ENCODE measurements at regions not wholly inside any gene's neighbourhood (a gene's known extent, or its start where the extent isn't known, plus 50 kb on each side); places are given as distances from the start of the nearest gene placed in this dataset.

- Histone ChIP-seq H3K4me2 (ENCODE audit: insufficient read depth in 1 of 2, low read depth in 2 of 2, low read length in 2 of 2) (no peak overlapping the region), H3K4me3 (ENCODE audit: extremely low read depth in 1 of 4, insufficient read depth in 2 of 4, low read depth in 3 of 4, low read length in 4 of 4) (no peak overlapping the region), H3K27ac (ENCODE audit: low read depth, low read length) (no peak overlapping the region), H3K4me1 (replicated peaks in 1 of 4; ENCODE audit: control insufficient read depth in 3 of 4, insufficient read depth in 4 of 4, low read length in 3 of 4) (no peaks in the 10 kb centered on the region), H3K27me3 (replicated peaks in 1 of 4; ENCODE audit: control insufficient read depth in 3 of 4, extremely low read depth in 1 of 4, insufficient read depth in 3 of 4, low read length in 3 of 4) (no peaks in the 10 kb centered on the region), H3K23ac (ENCODE audit: insufficient read length) (no peak overlapping the region), H4K8ac (ENCODE audit: extremely low read depth, insufficient read depth, low read length) (no peak overlapping the region), H3K14ac (ENCODE audit: insufficient read length) (no peak overlapping the region), H2BK5ac (ENCODE audit: low read depth, low read length) (no peak overlapping the region), H3K36me3 (ENCODE audit: control insufficient read depth in 2 of 4, insufficient read depth in 4 of 4, low read length in 3 of 4) (no peaks in the 10 kb centered on the region), H4K20me1 (replicated peaks in 1 of 2; ENCODE audit: control insufficient read depth in 1 of 2, insufficient read depth in 2 of 2, low read length in 2 of 2) (no peaks in the 10 kb centered on the region), H2BK15ac (ENCODE audit: low read length) (no peak overlapping the region), H3K56ac (replicated peaks; ENCODE audit: insufficient read length, low read depth, low read length) (no peak overlapping the region), H2BK120ac (replicated peaks; ENCODE audit: low read depth, low read length) (no peak overlapping the region), H2BK12ac (ENCODE audit: low read depth, low read length) (no peak overlapping the region), H3K23me2 (ENCODE audit: low read depth, low read length) (no peaks in the 10 kb centered on the region), H2BK20ac (ENCODE audit: low read length) (no peak overlapping the region), H4K5ac (ENCODE audit: insufficient read length, low read depth, low read length) (no peak overlapping the region), H3K79me2 (ENCODE audit: control insufficient read depth in 1 of 2, insufficient read depth in 2 of 2, low read length in 2 of 2) (no peaks in the 10 kb centered on the region), H3K79me1 (ENCODE audit: low read depth, low read length) (no peaks in the 10 kb centered on the region), H2AK5ac (ENCODE audit: low read depth, low read length) (no peak overlapping the region), H3K9ac (replicated peaks in 1 of 4; ENCODE audit: extremely low read depth in 1 of 4, low read depth in 3 of 4, low read length in 3 of 4) (no peak overlapping the region), H2AFZ (ENCODE audit: low read length) (no peak overlapping the region), H3K4ac (replicated peaks; ENCODE audit: insufficient read length, low read depth, low read length) (no peak overlapping the region), H3K9me3 (ENCODE audit: insufficient read depth in 2 of 2, low read depth in 1 of 2, low read length in 1 of 2) (peaks cover 22% of the 10 kb centered on the region in 2 experiments), H4K91ac (replicated peaks; ENCODE audit: insufficient read length, low read length) (no peak overlapping the region), H3K18ac (ENCODE audit: extremely low read depth, low read length) (no peak overlapping the region)
- no peak for DNase-seq (ENCODE audit: low read depth in 1 of 2, low spot score in 2 of 2)
- FAIRE-seq: no peak
- ChIA-PET CTCF (ENCODE audit: partially characterized antibody) (no interaction called here), POLR2A (ENCODE audit: partially characterized antibody) (no interaction called here)
- TF ChIP-seq CTBP2 (IDR thresholded peaks at IDR 0.05; ENCODE audit: borderline replicate concordance, insufficient read depth, insufficient read length, low read length): no peak
- no peak for TF ChIP-seq CHD7 (IDR thresholded peaks at IDR 0.05; ENCODE audit: insufficient replicate concordance, low read length)
Observed at GRCh38 chr5:114935490-114935889, 234.2 kb downstream of the TRIM36 start.

Data from H1 (cell line).